Skin of body (tissue), 1 donor: ENCODE measurements at regions not wholly inside any gene's neighbourhood (a gene's known extent, or its start where the extent isn't known, plus 50 kb on each side); places are given as distances from the start of the nearest gene placed in this dataset.
"Not testable (repeated sequence)": the region's sequence is repeated elsewhere in the genome, so short reads cannot be mapped to it uniquely, and the experiment has no call there.

ENCODE experiments used
- DNase-seq: peaks from one replicate; lab custom pipeline; 2025; lab: John Stamatoyannopoulos, UW

- no peak for DNase-seq
Measured at GRCh38 chr14:86094512-86094911, 564.6 kb downstream of the FLRT2 start.

GRCh38 chr14:86091811-86092210, 561.9 kb downstream of the FLRT2 start:
- no peak for DNase-seq

- no peak for DNase-seq
Measured at GRCh38 chr14:86088156-86088555, 558.2 kb downstream of the FLRT2 start.

DNA sequence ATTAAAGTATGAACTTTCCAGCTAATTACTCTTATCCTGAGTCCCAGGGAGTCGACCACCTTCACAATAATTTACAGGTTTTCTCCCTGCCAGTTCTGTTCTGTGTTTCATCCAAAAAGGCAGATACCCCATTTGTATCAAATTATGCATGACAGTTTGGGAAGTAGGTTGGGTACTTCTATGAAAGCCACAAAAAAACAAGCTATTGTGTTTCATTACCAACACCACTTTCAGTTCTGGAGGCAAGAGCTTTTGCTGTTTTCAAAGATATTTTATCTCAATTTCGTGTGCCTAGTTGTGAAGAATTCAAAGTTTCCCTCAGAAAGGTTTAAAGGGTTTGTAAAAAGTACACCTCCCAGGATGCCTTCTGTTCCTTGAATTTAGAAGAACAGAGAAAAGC, 557.4 kb downstream of the FLRT2 start:
- no peak for DNase-seq

DNA sequence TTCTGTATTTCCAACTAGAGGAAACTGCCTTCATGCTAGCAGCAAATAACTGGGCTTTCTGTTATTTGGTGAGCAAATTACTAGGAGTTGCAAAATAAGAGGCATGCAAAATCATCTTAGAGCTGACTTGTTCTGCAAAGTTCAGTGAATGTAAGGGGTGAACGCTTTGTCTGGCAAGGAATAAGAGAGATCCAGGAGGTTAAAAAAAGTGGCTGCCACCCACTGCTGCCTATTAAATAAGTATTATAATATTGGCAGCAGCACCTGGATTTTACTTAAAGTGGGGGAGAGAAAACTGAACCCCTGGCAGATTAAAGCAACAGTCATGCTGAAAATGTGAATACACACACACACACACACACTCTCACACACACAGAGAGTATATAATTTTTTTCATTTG, 557.0 kb downstream of the FLRT2 start:
- no peak for DNase-seq

- no peak for DNase-seq
Measured at GRCh38 chr14:86084097-86084496, 554.2 kb downstream of the FLRT2 start.

DNA sequence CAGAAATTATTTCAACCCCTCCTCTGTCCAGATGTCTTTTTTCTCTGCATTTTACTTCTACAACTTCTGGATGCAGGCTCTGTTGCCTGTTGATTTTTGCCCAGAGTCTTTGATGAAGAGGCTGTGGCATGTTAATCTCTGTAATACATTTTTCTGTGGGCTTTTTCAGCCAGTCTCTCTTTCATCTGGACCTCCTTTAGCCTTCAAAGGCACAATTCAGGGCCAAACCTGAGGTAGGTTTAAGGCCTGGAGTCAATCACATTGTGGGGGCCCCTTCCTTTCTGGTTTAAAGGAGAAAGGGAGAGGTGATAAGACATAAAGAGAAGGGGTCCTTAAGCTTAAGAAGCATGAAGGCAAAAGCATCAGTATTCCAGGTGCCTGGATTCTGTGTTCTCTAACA, 553.7 kb downstream of the FLRT2 start:
- DNase-seq = no peak

DNA sequence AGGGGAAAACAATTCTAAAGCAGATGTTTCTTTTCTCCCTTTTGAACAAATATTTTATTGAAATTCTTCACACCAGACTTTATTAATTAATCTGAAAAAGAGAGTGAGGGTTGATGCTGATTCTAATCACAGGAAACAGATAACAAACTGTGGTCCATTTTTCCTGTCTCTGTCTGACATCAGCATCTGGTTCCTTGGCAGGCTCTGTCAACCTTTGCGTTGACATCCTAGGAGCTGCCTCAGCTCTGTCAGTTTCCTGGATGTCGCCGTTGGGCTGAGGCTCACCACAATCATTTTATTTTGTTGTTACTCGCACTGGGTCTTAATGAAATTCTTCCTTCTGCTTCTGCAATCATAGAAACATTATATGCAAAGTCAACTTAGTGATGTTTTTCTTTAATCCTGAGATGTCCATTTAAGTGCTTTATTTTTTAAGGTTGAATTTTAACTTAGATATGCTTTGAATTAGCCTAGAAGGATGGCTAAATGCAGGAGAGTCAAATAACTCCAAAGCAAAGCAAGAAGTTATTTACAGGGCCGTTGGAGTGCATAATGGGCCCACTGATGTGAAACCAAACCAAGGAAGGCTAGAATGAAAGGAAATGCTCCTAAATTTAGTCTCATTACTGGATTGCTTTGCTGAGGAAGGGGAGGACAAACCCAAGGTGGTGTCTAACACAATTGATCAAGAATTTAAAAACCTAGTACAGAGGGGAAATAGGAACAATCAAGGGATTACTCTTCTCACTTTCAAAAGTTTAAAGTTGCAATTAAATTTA, 542.4 kb downstream of the FLRT2 start:
- DNase-seq = peak; percentile 3

GRCh38 chr14:86066651-86067050, 536.7 kb downstream of the FLRT2 start:
- no peak for DNase-seq

GRCh38 chr14:86065407-86065806, 535.5 kb downstream of the FLRT2 start:
- DNase-seq = no peak

- DNase-seq = not testable (repeated sequence)
Measured at GRCh38 chr14:86064595-86064994, 534.7 kb downstream of the FLRT2 start.

GRCh38 chr14:86057018-86057667, 527.2 kb downstream of the FLRT2 start:
- DNase-seq = no peak

- DNase-seq = peak; percentile 8
Measured at GRCh38 chr14:86055512-86056075, 525.6 kb downstream of the FLRT2 start.

GRCh38 chr14:86052868-86053267, 522.9 kb downstream of the FLRT2 start:
- no peak for DNase-seq

- DNase-seq = no peak
Measured at GRCh38 chr14:86050757-86051156, 520.8 kb downstream of the FLRT2 start.

DNA sequence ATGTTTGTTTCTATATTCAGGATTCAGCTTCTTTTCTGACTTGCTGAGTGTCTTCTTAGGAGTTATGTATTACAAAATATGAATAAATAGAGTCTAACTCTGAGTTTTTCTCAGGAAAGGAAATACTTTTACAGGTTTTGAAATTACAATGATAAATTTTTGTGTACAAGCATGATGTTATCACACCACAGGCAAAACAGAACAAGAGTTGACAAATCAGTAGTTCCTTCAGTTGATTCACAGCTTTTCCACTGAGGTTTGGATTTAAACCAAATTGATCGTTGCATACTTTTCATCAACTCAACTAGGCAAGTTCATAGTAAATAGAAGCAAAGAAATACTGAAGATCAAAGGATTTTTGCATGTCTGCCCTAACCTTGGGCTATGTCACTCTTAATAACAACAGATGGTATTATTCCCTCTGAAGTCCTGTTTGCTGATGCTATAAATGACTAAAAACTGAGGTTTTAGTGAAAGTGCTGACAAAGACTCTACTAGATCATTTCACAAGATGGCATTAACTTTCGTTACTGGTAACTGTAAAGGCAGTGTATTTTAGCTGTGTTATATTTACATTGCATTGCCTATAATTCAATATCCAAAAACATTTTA, 520.2 kb downstream of the FLRT2 start:
- no peak for DNase-seq

- no peak for DNase-seq
Measured at GRCh38 chr14:86039176-86039575, 509.2 kb downstream of the FLRT2 start.

GRCh38 chr14:86038387-86039042, 508.6 kb downstream of the FLRT2 start:
- peak; percentile 21 for DNase-seq

DNA sequence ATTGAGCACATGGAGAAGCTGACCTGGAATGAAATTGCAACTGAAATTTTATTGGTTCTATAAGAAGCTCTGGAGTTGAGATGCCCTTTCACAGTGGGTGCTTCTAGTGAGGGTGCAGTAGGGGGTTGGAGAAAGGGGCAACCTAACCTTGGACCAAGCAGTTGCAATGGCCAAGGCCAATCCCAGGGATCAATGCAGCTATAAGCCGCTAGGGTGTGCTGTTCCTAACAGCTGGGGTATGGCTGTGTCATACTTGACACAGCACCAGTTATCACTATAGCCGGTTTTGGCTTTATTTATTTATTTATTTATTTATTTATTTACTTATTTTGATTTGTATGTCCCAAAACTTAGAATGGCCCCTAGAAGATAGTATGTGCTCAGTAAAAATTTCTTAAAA, 505.9 kb downstream of the FLRT2 start:
- DNase-seq = no peak

DNA sequence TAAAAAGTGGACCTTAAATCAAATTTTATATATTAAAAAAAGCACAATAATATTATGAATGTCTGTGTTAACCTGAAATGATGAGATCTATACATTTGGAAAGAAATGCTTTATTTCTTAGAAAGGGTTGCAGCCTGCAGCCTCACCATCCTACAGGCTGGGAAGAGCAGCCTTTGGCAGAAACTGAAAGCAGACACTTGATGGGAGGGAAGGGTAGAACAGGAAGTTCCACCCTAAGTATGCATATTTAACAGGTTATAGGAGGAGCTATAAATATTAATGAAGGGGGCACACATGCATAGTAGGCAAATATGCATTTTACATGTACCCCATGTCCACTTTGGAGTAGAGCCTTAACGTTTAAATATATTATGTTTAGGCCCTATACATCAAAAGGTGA, 498.0 kb downstream of the FLRT2 start:
- no peak for DNase-seq

DNA sequence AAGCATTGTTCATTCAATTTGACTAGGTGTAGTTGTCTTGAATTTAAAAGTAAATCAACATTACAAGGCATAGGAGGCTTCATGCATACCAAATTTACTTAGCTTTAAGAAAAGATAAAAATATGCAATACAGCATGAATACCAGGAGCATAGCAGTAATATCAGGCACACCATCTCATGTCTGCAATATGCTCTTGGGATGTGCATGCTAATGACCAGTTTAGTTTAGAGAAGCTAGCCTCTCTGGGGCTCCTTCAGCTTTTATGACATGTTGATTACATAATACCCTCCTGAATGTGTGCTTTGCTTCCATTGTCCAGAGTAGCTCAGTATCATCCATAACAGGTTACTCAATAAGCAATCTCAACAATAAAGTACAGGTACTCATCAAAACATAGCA, 497.2 kb downstream of the FLRT2 start:
- no peak for DNase-seq
